GOT3 (cell line): ENCODE measurements at regions not wholly inside any gene's neighbourhood (a gene's known extent, or its start where the extent isn't known, plus 50 kb on each side); places are given as distances from the start of the nearest gene placed in this dataset.
"Not testable (repeated sequence)": the region's sequence is repeated elsewhere in the genome, so short reads cannot be mapped to it uniquely, and the experiment has no call there.

Experiments used
- DNase-seq: peaks from one replicate; lab custom pipeline; 2025; ENCODE audit warnings: mixed read lengths; lab: John Stamatoyannopoulos, UW

- no peak for DNase-seq
Observed at GRCh38 chr14:27608377-27608776, 1010.5 kb upstream of the NOVA1 start.

DNA sequence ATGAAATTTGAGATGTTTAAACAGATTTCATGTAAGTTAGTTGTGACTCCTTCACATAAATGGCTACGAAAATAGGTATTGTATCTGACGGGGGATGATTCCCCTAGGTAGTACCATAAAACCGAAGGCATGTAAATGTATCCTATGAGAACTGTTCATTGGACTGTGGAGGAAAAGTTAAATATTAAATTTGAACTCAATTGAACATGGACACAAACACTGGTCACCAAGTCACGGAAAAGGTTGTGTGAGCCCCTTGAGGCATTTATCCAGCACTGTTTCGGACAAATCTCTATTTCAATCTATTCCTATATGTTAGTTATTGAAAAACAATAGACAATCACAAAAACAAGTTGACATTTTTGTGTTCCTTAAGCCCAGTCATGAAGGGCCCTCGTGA is 1014.3 kb upstream of the NOVA1 start:
- no peak for DNase-seq

DNA sequence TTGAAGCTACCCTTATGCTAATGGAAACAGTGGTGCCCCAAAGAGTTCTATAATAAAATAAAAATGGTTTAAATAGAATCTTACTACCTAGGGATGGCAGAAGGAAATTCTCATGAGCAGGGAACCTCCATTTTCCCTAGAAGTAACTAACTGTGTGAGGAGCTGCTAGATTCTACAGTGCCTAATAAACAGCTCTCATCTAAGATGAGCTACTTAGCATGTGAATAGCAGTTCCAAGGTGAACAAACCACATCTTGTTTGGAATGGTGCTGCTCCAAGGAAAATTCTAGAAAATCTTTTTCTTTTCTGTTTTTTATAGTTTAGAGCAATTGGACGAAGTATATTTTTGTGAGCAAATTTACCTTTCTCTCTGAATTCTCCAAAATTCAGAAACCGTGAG is 1015.3 kb upstream of the NOVA1 start:
- DNase-seq = no peak

GRCh38 chr14:27623782-27624181 is 1025.9 kb upstream of the NOVA1 start:
- DNase-seq = no peak

DNA sequence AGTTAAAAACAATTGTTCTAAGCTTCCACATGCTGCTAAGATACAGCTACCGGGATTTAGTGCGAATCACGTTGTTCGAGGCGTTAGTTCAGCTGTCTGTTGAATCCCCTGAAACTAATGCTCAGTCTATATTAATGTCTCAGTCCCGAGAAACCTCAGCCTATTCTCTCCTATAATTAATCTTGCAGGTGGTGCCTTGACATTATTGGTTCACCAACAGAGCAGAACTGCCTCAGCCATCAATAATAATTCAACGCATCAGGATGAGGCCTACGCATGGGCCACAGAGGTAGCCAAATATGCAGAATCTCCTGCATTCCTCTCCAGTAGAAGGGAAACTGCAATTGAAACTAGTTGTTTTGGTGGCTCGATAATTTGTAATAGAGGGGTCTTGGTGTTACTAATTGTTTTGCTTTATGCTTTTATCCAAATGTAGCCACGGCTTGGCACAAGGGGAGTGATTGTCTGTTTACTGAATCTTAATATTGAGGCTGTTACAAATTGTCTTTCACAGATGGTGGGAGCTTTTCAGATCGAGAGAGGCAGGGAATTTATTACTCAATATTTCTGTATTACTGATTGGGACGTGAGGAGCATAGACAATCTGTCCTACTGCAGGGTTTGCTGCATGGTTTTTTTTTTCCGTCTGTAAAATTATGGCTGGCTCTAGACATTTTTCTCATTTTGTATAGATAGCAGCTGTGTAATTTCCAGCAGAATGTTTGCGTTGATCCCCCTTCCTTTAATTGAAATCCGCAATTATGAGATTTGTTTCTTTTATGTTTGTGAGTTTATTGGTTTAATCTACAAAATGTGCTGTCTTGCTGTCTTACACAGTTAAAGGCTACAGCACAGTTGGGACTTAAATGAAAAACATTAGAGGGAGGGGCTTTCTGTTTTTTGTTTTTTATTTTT is 1036.5 kb upstream of the NOVA1 start:
- no peak for DNase-seq

GRCh38 chr14:27640688-27641087 is 1042.9 kb upstream of the NOVA1 start:
- DNase-seq = not testable (repeated sequence)

GRCh38 chr14:27642251-27642866 is 1044.5 kb upstream of the NOVA1 start:
- no peak for DNase-seq

- DNase-seq = no peak
Observed at GRCh38 chr14:27660683-27661082, 1062.8 kb upstream of the NOVA1 start.

- no peak for DNase-seq
Observed at GRCh38 chr14:27668531-27668930, 1070.7 kb upstream of the NOVA1 start.

- DNase-seq = no peak
Observed at GRCh38 chr14:27672047-27672446, 1074.2 kb upstream of the NOVA1 start.

- not testable (repeated sequence) for DNase-seq
Observed at GRCh38 chr14:27672811-27673737, 1075.2 kb upstream of the NOVA1 start.

GRCh38 chr14:27686137-27686536 is 1080.5 kb upstream of the FOXG1 start:
- DNase-seq = no peak

DNA sequence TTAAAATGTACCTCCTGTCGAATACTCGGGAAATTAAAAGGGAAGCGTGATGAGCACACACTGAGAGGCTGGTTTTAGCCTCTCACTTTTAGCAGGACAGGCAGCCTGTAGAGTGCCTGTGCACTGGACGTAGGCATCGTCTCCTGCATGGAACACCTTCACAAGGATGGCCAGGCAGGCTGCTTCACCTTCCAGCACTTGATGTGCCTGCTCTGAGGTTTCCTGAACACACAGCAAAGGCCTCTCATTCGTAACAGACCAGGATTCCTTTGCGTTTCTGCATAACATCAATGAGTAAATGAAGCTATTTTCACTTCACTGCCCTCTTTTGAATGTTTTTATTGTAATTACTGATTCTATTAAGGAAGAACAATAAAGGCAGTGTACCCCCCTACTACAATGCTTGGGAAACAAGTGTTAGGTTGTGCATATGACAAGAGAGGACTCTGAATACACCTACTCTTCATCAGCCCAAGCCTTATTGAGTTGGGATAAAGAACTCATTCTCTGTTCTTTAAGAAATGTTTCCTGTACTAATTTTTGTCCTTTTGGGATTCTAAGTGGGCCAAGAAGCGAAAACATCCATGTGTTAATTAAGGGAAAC is 1077.6 kb upstream of the FOXG1 start:
- DNase-seq = no peak

DNA sequence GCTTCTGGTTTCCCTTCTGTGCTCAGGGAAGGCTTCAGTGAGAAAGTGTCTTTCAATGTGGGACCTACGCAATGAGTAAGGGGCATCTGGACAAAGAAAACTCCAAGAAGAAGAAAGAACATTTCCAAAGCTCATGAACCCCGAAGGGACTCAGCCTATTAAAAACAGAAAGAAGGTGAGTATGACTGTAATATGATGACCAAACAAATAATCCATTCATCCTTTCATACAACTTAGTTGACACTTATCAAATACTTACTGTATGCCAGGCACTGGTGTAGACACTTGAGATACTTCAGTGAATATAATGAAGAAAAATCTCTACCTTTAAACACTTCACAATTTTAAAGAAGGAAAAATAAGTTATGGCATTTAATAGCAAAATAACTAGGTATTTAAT is 1054.2 kb upstream of the FOXG1 start:
- DNase-seq = no peak

DNA sequence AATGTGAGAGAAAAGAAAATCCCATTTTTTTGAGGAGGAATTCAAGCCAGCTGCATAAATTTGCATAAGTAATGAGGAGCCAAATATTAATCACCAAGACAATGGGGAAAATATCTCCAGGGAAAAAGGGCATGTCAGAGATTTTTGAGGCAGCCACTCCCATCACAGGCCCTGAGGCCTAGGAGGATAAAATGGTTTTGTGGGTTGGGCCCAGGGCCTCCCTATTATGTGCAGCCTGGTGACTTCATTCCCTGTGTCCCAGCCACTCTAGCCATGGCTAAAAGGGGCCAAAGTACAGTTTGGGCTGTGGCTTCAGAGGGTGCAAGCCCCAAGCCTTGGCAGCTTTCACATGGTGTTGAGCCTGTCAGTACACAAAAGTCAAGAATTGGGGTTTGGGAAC is 1051.0 kb upstream of the FOXG1 start:
- DNase-seq = no peak

GRCh38 chr14:27721760-27722159 is 1044.8 kb upstream of the FOXG1 start:
- DNase-seq = no peak

GRCh38 chr14:27725482-27725881 is 1041.1 kb upstream of the FOXG1 start:
- no peak for DNase-seq

- DNase-seq = no peak
Observed at GRCh38 chr14:27727251-27727770, 1039.3 kb upstream of the FOXG1 start.

- no peak for DNase-seq
Observed at GRCh38 chr14:27730204-27730603, 1036.4 kb upstream of the FOXG1 start.

GRCh38 chr14:27739657-27740156 is 1026.9 kb upstream of the FOXG1 start:
- no peak for DNase-seq

GRCh38 chr14:27750114-27750513 is 1016.5 kb upstream of the FOXG1 start:
- no peak for DNase-seq
